Gastrocnemius medialis (tissue), 4 donors: ENCODE measurements at regions not wholly inside any gene's neighbourhood (a gene's known extent, or its start where the extent isn't known, plus 50 kb on each side); places are given as distances from the start of the nearest gene placed in this dataset.

ENCODE experiments used
- ATAC-seq, 2 donors: fragments of 150-250 bp; one replicate each; pipeline ENCODE4 v1.9.1; 2016
- DNase-seq, 2 donors: peaks; one replicate each; pipeline ENCODE4 v3.0.0-alpha.2; 2019
- H3K27ac ChIP-seq, 4 donors: fragments of 200-600 bp; sonication (generic); 1 replicate in 1 of 4; 2 replicates in 3 of 4; pipeline ENCODE4 v1.5.1; 2016 to 2018; ENCODE audit warnings: mild to moderate bottlenecking in 2 of 4, moderate library complexity in 1 of 4
- H3K27me3 ChIP-seq, 3 donors: fragments of 200-600 bp; sonication (generic) in 2 of 3; 1 replicate in 1 of 3; 2 replicates in 2 of 3; pipeline versions ENCODE4 v1.5.1 to v1.6.0; 2016 to 2019; ENCODE audit warnings: mild to moderate bottlenecking in 1 of 3, moderate library complexity in 1 of 3
- H3K36me3 ChIP-seq, 2 donors: fragments of 200-600 bp; sonication (generic) in 1 of 2; one replicate each; pipeline ENCODE4 v1.5.1; 2017 to 2018
- H3K4me1 ChIP-seq, 2 donors: fragments of 200-600 bp; sonication (generic) in 1 of 2; one replicate each; pipeline ENCODE4 v1.5.1; 2016 to 2017; ENCODE audit warnings: mild to moderate bottlenecking in 2 of 2
- H3K4me3 ChIP-seq, 4 donors: fragments of 200-600 bp; sonication (generic) in 3 of 4; 1 replicate in 1 of 4; 2 replicates in 3 of 4; pipeline ENCODE4 v1.5.1; 2016 to 2019; ENCODE audit warnings: mild to moderate bottlenecking in 2 of 4
- H3K9me3 ChIP-seq, 3 donors: fragments of 200-600 bp; sonication (generic) in 2 of 3; 1 replicate in 1 of 3; 2 replicates in 2 of 3; pipeline ENCODE4 v1.5.1; 2016 to 2019
- POLR2A ChIP-seq, 2 donors: fragments of 450-650 bp; IDR thresholded peaks; one replicate each; pipeline ENCODE4 v1.6.1; 2017; ENCODE audit warnings: antibody characterized with exemption in 2 of 2, mild to moderate bottlenecking in 2 of 2, moderate library complexity in 2 of 2
- in situ Hi-C, 4 donors: fragments of 200-750 bp; cut with MboI; loops; one replicate each; pipeline versions ENCODE4 v1.15.0 to v1.8.0; 2017; ENCODE audit warnings: low sequenced_read_pairs in 4 of 4
- intact Hi-C: fragments of 100-400 bp; cut with DNase I; formaldehyde crosslinking; loops from one replicate; pipeline ENCODE4 v1.15.1; 2023; ENCODE audit warnings: low total_unique reads
- TF ChIP-seq, protein P1 (sequence below), 5 experiments: fragments of 450-650 bp in 3 of 5; fragments of 200-600 bp in 2 of 5; sonication (generic) in 2 of 5; IDR thresholded peaks in 4 of 5; conservative IDR thresholded peaks in 1 of 5; 1 replicate in 4 of 5; 2 replicates in 1 of 5; pipeline ENCODE4 v1.5.1; 2016 to 2019; ENCODE audit warnings: antibody characterized with exemption in 5 of 5, mild to moderate bottlenecking in 3 of 5, moderate library complexity in 3 of 5

DNA sequence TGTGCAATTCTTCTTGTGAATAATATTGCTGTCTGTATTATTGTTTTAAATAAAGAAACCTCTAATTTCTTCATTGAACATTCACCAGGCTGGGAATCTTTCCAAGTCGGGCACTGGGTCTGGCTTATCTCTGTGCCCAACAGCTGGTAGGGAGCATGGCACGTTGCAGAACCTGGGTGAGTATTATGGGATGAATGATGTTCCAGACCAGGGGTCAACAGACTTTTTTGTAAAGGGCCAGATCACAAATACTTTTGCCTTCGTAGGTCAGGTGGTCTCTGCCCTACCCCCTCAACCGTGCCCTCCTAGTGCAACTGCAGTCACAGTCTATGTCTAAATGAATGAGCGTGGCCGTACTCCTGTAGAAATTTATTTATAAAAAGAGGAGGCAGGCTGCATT is 81.6 kb upstream of the FOXQ1 start:
- no peak for TF ChIP-seq POLR2A (IDR thresholded peaks at IDR 0.05)
- TF ChIP-seq, protein P1, sequence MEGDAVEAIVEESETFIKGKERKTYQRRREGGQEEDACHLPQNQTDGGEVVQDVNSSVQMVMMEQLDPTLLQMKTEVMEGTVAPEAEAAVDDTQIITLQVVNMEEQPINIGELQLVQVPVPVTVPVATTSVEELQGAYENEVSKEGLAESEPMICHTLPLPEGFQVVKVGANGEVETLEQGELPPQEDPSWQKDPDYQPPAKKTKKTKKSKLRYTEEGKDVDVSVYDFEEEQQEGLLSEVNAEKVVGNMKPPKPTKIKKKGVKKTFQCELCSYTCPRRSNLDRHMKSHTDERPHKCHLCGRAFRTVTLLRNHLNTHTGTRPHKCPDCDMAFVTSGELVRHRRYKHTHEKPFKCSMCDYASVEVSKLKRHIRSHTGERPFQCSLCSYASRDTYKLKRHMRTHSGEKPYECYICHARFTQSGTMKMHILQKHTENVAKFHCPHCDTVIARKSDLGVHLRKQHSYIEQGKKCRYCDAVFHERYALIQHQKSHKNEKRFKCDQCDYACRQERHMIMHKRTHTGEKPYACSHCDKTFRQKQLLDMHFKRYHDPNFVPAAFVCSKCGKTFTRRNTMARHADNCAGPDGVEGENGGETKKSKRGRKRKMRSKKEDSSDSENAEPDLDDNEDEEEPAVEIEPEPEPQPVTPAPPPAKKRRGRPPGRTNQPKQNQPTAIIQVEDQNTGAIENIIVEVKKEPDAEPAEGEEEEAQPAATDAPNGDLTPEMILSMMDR (IDR thresholded peaks at IDR 0.05 in 4 of 5, conservative IDR thresholded peaks at IDR 0.05 in 1 of 5), result no peak
- no peak for ATAC-seq
- H3K27ac ChIP-seq, result no peak overlapping the region
- no peaks in the 10 kb centered on the region for H3K4me1 ChIP-seq
- H3K4me3 ChIP-seq, result no peak overlapping the region
- in situ Hi-C loops (no loop called here), intact Hi-C loops (no loop called here)
- DNase-seq, result no peak
- H3K9me3 ChIP-seq, result no peaks in the 10 kb centered on the region
- H3K36me3 ChIP-seq, result no peaks in the 10 kb centered on the region
- peaks cover 0 to 3% (median 0%) of the 10 kb centered on the region in 3 donors for H3K27me3 ChIP-seq

DNA sequence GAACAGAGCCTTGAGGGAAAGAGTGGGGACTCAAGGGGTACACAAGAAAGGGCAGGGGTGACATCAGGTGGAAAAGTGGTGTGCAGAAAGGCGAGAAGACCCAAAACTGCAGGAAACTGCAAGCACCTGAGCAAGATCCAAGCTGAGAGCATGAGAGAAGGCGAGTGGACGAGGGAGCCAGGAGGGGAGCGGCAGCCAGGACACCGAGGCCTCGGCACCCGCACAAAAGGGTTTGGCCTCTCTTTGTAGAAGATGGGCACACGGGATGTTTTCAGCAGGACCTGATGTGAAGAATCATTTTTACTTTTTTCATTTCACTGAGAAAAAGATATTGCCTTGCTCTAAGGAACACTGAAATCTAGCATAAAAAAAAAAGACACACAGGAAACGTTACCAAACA is 82.1 kb upstream of the FOXQ1 start:
- ATAC-seq, result no peak
- intact Hi-C loops (no loop called here), in situ Hi-C loops (no loop called here)
- no peak for DNase-seq
- TF ChIP-seq POLR2A (IDR thresholded peaks at IDR 0.05), result no peak
- TF ChIP-seq, protein P1 (IDR thresholded peaks at IDR 0.05 in 4 of 5, conservative IDR thresholded peaks at IDR 0.05 in 1 of 5), result no peak
- no peak overlapping the region for H3K4me3 ChIP-seq
- H3K9me3 ChIP-seq, result no peaks in the 10 kb centered on the region
- no peaks in the 10 kb centered on the region for H3K4me1 ChIP-seq
- peaks cover 0 to 3% (median 0%) of the 10 kb centered on the region in 3 donors for H3K27me3 ChIP-seq
- no peak overlapping the region for H3K27ac ChIP-seq
- no peaks in the 10 kb centered on the region for H3K36me3 ChIP-seq

DNA sequence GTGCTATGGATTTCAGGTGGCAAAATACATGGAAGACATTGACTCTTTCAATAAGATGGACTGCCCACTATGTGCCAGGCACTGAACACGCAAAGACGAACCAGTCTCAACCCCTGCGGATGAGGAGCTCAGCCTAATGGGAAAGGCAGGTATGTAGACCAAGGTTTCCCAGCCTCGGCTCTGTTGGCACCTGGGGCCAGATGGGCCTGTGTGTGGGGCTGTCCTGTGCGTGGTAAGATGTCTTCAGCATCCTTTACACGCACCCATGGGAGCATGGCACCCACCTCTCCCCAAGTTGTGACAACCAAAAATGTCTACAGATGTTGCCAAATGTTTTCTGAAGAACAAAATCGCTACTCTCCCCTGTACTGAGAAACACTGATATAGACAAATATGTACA is 82.6 kb upstream of the FOXQ1 start:
- Histone ChIP-seq H3K9me3 (no peaks in the 10 kb centered on the region), H3K27ac (no peak overlapping the region), H3K36me3 (no peaks in the 10 kb centered on the region), H3K27me3 (peaks cover 0 to 3% (median 0%) of the 10 kb centered on the region in 3 donors), H3K4me1 (no peaks in the 10 kb centered on the region), H3K4me3 (no peak overlapping the region)
- intact Hi-C loops, result no loop called here
- TF ChIP-seq POLR2A (IDR thresholded peaks at IDR 0.05), result no peak
- TF ChIP-seq, protein P1 (IDR thresholded peaks at IDR 0.05 in 4 of 5, conservative IDR thresholded peaks at IDR 0.05 in 1 of 5), result no peak
- in situ Hi-C loops, result no loop called here
- ATAC-seq (no peak), DNase-seq (no peak)

DNA sequence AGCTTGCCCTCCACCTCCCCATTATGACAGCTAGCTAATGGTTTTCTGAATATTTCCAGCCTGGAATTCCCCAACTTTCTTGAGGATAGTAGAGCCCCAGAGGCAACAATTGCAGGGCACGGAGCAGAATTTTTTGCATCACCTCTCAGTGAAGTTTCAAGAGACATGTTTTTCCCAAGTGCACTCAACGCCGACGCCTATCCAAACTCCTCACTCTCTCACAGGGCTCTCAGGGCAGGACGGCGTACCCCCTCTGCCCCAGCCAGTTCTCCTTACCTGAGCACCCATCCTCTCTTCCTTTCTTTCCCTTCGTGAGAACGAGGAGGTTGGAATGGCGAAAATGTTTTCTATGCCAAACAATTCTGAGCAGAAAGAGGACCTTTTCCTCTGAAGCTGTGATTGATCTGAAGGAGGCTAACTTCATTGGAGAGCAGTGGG is 83.1 kb upstream of the FOXQ1 start:
- intact Hi-C loops (no loop called here), in situ Hi-C loops (no loop called here)

More for the DNA sequence above, 83.1 kb upstream of the FOXQ1 start:
- H3K36me3 ChIP-seq, result no peaks in the 10 kb centered on the region
- no peaks in the 10 kb centered on the region for H3K4me1 ChIP-seq
- ATAC-seq (no peak), DNase-seq (no peak)
- no peak overlapping the region for H3K4me3 ChIP-seq
- no peak overlapping the region for H3K27ac ChIP-seq
- TF ChIP-seq, protein P1 (IDR thresholded peaks at IDR 0.05 in 4 of 5, conservative IDR thresholded peaks at IDR 0.05 in 1 of 5), result no peak
- no peak for TF ChIP-seq POLR2A (IDR thresholded peaks at IDR 0.05)
- H3K9me3 ChIP-seq, result no peaks in the 10 kb centered on the region
- H3K27me3 ChIP-seq, result peaks cover 0 to 3% (median 0%) of the 10 kb centered on the region in 3 donors
